ENCODE measurements at regions not wholly inside any gene's neighbourhood (a gene's known extent, or its start where the extent isn't known, plus 50 kb on each side); places are given as distances from the start of the nearest gene placed in this dataset.
"Not testable (repeated sequence)": the region's sequence is repeated elsewhere in the genome, so short reads cannot be mapped to it uniquely, and the experiment has no call there.

DNA sequence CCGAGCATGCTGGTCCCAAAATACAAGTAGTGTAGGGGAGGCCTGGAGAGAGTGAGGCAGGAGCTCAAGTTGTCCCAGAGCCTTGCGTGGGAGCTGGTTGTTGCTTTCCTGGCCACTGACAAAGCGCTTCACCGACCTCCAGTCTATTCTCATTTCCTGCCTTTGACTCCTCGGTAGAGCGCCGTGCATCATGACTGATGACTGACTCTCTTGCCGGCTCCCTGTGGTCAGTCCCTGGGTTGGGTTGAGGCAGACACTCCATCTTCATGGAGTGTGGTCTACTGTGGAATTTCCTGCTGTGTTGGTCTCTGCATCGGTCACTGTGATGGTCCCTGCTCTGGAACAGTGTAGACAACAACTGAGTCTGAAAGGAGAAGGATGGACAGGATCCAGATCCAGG lies 175.1 kb upstream of the S1PR3 start:
- peak; percentile 63 for DNase-seq (ENCODE audit: low read depth)

DNA sequence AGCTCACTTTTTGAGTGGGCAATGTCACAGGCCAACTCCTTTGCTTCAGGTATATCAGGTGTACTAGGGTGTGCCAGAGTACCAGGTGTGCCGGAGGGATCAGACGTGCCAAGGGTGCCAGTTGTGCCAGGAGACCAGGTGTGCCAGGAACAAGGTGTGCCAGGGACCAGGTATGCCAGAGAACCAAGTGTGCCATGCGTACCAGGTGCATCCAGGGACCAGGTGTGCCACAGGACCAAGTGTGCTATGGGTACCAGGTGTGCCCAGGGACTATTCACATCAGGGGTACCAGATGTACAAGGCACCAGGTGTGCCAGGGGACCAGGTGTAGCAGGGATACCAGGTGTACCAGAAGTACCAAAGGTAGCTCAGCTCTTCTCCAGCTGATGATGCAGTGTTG lies 174.7 kb upstream of the S1PR3 start:
- DNase-seq (ENCODE audit: low read depth), result no peak

DNA sequence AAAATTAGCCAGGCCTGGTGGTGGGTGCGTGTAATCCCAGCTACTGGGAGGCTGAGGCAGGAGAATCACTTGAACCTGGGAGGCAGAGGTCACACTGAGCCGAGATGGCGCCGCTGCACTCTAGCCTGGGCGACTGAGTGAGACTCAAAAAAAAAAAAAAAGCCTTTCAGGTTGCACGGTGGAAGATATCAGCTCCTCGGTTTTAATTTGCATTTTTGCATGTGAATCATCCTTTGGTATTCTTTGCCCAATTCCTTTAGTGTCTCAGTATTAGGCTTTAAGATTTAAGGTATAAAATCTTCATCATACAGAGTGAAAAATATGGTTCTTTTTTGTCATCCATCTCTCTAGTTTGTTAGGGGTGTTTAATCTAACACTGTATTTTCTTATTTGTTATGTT lies 173.6 kb upstream of the S1PR3 start:
- no peak for DNase-seq (ENCODE audit: low read depth)

DNA sequence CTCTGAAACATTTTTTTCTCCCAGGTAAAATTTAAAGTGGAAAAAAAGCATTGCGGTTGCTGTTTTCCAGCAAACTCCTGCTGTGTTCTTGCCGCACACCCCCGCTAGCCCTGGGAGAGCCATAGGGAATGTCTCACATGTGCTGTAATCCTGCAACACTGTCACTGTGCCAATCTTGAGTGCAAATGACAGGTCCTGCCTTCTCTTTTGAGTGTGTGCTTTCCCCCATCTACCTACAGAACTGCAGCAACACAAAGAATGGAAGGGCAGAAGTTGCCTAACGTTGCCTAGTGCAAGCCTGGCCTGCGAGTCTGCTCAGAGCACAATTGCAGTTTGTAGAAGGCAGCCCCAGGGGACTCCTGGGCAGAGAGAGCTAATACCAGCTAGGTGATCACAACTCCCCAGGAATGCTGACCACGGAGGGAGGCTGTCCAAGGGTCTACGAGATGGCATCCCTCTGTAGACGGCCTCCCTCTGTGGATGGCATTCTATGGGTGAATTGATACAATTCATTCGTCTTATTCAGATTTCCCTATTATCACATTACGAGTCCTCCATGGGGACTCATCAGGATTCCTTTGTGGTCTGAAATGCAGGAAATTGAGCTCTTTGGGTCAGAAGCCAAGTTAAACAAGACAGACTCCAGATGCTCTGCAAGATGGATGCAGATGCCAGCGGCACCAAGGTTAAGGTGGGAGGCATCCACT lies 172.6 kb upstream of the S1PR3 start:
- DNase-seq (ENCODE audit: low read depth), result peak; percentile 91

DNA sequence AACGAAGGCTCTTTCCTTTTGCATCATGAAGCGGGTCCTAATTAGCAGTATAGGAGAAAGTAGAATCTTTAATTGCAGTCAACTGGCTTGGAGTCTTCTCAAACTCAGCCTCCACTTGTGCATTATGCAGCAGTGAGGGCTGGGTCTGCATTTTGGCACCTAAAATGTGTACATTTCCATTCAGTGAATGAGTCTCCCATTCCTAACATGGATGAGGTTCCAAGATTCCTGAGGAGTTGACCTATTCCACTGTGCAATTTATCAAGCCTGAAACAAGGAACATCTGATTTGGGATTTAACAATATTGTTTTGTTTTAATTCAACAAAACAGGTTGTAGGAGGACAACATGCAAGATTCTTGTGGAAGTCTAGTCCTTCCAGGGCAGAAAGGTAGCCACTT lies 171.8 kb upstream of the S1PR3 start:
- no peak for DNase-seq (ENCODE audit: low read depth)

DNA sequence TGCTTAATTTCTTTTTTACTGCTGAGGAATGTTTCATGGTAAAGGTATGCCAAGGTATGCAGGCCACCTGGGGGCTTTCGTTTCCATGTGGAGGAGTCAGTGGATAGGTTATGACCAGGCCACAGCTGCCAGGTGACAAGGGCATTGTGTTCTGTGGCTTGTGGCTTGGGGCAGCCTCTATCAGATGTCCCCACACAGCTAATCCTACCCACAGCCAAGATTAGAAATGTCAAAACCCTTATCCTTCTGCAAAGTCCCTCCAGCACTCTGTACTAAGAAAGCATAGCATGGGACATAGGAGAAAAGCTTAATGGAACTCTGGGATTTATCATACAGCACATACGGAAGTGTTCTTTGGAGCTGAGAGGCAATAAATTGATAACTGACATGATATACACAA lies 171.2 kb upstream of the S1PR3 start:
- peak; percentile 42 for DNase-seq (ENCODE audit: low read depth)

DNA sequence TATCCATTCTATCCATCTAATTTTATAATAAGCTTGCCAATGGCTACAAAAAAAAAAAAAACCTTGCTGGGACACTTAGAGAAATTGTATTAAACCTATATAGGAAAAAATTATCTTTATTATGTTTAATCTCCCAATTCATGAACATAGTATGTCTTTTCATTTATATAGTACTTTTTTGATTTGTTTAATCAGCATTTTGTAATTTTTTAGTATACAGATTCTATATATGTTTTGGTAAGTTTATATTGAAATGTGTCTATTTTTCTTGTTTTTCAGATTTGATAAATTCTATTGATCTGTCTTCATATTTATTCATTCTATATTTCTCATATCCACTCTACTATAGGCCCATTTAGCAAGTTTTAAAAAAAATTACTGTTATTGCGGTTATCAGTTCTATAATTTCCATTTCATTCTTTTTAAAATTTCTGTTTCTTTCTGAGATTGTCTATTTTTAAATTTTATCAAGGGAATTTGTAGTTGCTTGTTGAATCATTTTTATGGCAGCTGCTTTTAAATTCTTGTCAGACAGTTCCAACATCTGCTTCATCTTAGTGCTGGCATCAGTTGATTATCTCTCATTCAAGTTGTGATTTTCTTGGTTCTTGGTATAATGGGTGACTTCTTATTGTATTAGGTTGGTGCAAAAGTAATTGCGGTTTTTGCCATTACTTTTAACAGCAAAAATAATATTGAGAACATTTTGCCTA lies 170.1 kb upstream of the S1PR3 start:
- DNase-seq (ENCODE audit: low read depth), result no peak

DNA sequence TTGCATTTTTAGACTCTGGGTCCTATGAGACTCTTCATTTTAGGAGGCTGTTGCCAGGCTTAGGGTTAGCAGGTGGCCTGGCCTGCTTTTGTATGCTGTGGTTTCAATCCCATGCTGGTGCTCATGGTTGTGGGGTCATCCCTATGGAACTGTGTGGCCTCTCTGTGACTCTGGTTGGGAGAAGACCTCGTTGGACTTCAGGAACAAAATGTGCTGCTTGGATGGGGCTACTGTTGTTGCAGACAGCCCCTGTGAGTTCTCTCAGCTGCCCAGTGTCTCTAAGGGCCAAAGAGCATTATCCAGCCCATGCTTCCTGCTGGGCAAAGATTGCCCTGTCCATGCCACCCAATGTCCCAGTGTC lies 169.5 kb upstream of the S1PR3 start:
- DNase-seq (ENCODE audit: low read depth), result no peak

DNA sequence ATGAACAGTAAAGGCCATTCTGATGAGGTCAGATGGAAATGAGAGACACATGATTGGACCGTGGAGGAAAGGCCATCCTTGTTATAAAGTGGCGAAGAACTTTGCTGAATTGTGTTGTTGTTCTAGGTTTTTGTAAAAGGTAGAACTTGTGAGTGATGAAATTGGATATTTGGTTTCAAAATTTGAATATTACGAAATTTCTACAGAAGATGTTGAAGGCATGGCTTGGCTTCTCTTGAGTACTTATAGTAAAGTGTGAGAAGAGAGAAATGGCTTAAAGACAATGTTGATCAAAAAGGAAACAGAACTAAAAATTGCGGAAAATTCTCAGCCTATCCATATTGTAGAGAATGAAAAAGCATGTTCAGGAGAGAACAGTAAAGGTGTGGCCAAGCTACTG lies 166.6 kb upstream of the S1PR3 start:
- DNase-seq (ENCODE audit: low read depth), result no peak

DNA sequence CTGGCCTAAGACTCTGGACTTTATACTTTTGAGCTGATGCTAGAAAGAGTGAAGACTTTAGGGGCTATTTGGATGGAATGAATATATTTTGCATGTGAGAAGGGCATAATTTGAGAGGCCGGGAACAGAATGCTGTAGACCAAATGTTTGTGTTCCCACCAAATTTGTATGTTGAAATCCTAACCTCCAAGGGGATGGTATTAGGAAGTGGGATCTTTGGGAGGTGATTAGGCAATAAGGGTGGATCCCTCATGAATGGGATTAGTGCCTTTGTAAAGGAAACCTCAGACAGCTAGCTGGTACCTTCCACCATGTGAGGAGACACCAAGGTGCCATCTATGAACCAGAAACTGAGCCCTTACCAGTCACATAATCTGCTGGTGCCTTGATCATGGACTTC lies 165.1 kb upstream of the S1PR3 start:
- no peak for DNase-seq (ENCODE audit: low read depth)

DNA sequence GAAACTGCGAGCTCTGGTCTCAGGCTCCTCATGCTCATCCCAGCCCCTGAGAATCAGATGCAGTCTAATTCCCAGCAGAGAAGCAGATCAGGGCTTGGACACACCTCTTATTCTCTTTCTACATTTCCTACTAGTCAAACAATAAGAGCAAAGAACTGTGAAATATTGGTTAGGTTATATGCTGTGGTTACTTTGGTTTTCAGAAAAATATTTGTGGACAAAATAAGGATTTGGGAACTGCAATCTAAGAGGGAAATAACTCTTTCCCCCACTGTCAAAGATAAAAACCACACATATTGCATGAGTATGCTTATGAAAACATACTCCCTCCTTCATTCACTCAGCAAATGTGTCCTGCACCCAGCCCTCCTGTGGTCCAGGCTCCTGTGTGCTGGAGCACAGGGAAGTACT lies 164.5 kb upstream of the S1PR3 start:
- peak; percentile 84 for DNase-seq (ENCODE audit: low read depth)

DNA sequence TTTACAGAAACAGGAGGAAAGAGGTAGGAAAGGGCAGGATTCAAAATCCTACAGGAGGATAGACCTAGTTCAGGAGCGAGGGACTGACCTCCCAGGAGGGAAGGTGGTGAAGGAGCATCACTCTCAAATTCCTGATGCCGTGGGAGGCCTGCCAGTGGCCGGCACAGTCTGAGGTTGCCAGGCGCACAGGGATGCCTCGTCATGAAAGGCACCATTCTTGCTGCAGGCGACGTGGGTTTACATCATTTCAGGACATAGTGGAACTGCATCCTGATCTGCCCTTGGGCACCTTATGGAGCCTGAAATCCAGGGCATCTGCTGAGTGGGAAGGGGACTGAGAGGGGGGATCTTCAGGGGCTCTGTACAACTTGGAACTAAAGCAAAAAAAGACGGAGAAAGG lies 163.2 kb upstream of the S1PR3 start:
- DNase-seq (ENCODE audit: low read depth), result no peak

DNA sequence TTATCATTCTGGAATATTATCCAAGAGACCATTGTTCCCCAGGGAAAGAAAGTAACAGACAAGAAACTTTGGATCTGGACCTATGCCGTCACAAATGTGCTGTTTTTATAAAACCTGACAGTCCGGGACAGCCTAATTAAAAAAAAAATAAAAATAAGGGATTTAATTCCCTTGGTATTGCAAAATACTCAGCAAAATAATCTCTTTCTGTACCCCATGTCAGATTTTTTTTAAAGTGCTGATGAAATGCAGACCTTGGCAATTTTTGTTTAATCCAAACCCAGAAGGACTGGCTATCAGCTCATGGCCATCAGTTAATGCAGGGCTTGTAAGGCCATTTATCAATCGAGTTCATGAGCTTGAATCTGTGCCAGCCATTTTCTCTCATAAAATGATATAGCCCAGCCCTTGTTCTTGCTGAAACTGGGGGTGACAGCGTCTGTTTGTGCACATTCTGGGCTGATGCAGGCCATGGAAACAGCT lies 162.7 kb upstream of the S1PR3 start:
- no peak for DNase-seq (ENCODE audit: low read depth)

DNA sequence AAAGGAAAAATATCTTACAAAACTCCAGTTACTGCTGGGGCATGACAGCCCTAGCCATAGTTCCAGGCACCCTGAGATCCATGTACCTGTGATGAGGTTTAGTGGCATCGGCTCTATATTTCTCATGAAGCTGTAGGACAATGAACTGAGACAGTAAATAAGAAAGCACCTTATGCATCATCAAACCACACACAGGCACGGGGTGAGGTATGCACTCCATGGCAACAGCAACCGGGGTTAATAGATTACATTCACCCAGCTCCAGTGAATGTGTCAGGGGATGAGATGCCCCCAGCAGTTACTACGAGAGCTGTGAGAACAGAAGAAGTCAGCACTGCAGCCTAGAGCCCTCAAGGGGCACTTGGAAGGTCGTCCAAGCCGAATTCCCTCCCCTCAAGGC lies 162.0 kb upstream of the S1PR3 start:
- peak; percentile 48 for DNase-seq (ENCODE audit: low read depth)

DNA sequence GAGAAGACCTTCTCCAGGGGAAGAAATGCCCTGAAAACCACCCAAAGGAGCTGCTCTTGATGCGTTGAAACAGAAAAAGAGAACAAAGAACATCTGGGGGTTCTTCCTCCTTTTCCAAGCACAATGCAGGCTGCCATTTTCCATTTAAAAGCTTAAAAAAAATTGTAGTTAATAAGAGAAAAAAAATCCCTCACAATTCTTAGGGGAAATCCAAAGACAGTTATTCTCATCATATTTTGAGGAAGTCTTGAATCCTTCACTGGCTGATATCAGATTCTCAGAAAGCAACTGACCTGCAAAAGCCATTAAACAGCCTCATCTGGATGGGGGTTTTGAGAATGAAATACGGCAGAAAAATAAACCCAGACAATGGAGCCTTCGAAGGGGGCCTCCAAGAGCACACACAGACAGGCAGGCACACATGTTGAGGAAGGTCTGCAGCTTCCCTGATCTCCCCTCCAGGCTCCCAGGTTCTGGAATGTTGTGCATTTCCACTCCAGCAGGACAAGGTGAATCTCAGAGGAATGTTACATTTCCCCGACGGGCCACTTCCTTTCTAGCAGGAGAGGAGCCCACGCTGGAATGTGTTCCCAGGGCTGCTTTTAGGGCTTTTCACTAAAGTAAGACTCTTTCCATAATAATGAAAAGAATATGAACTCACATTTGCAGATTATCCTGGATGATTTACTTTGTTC lies 159.4 kb upstream of the S1PR3 start:
- no peak for DNase-seq (ENCODE audit: low read depth)

DNA sequence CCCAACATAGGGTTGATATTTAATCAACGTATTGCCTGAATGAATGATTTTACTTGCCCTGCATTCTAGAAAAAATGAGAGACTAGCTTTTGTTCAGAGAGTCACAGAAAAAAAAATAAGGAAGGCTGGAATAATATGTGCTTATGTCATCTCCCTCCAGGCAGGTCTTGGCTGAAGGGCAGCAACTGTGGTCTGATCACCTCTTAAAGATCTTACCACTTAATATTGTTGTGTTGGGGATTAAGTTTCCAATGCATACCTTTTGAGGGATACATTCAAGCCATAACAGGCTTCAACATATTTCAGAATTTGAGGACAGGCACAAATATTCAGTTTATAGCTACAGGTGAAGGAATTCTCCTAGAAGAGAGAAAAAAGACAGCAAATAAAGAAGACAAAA lies 157.3 kb upstream of the S1PR3 start:
- no peak for DNase-seq (ENCODE audit: low read depth)

DNA sequence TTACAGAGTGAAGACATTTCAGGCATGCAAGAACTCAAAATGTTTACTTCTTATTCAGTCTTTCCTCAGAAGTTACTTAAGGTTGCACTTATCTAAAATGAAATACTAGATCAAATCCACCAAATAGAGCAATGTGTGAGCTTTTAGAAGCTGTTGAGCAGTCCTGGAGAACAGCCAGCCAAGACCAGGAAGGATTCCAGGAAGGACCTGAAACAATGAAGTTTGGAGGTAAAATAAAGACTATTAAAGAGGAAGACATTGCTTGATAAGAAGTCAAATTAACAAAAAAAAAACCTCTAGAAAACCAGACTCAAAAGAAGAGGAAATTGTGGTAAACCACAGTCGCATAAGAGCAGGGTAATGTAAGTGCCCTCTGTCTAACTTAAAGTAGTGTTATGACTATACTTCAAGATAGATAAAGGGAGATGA lies 156.2 kb upstream of the S1PR3 start:
- DNase-seq (ENCODE audit: low read depth), result peak; percentile 78

DNA sequence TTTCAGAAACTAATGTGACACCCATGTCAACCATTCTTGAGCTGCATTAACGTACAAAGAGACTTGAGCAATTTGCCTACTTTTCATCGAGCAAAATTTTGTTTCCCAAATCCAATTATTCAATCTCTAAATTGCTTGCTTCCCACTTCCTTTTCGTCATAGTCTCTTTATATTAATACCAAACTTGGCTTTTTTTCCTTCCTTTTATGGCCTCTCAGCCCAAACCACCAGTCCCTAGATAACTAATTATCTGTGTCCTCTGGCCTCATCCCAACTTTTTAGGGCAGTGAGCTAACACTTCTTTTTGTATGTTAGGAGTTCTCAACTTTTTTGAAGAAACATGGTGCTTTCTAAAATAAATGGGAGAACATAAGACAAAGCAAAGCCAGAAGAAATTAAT lies 155.5 kb upstream of the S1PR3 start:
- no peak for DNase-seq (ENCODE audit: low read depth)

DNA sequence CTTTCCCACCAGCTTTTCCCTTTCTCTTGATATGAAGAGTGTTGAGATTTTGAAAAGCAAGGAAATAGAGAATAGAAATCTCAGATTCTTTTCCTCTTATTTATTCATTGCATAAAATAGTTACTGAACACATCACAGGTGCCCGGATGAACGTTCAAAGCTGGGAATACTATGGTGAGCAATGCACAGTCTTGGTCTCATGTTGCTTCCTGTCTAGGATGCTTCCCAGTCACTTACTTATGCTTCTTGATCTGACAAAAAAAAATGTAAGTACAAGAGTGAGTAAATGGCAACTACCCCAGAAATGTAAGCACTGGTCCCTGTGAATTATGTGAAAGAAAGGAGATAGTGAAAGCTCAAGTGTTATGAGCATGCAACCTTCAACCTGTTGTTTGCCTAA lies 153.5 kb upstream of the S1PR3 start:
- DNase-seq (ENCODE audit: low read depth), result no peak

DNA sequence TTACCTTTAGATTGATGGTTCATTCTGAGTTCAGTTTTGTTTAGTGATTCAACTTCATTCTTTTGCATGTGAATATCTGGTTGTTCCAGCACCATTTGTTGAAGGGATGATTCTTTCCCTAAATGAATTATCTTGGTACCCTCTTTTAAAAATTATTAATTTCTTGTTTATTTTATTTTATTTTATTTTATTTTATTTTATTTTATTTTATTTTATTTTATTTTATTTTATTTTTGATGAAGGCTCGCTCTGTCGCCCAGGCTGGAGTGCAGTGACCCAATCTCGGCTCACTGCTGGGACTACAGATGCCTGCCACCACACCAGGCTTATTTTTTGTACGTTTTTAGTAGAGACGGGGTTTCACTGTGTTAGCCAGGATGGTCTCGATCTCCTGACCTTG lies 141.4 kb upstream of the S1PR3 start:
- DNase-seq (ENCODE audit: low read depth), result not testable (repeated sequence)

DNA sequence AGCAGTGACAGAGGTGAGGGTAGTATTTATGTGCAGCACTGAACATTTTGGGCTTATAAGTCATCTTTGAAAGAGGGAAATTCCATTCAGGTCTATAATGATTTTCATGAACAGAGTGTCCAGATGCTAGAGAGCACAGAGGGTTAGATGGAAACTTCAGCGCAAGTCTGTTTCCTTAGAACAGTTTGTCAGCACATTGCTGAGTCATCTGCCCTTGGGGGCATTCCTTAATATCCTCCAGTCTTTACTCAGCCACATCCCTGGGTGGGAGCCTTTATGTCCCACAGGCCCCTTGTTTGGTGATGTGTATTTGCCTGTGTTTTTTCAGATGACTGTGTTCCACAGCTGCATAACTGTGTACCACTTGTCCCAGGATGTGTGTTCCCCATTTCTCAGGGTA lies 138.5 kb upstream of the S1PR3 start:
- DNase-seq (ENCODE audit: low read depth), result peak; percentile 93

DNA sequence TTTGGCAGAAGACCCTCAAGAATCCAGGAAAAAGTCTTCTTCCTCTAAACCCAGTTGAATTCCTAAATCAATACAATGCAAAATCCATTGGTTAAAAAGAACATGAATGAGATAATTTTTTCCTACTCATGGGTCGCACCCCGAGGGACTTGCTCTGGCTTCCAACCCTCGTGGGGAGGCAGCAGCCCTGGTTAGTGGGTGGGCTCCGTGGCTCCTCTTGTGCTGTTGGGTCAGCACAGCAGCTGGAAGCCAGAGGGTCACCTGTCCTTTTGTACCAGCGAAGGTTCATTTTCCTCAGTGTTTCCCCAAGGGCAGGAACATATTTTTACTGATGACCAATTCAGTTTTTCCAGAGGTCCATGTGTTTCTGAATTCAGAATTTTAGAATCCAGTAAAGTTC lies 120.6 kb upstream of the S1PR3 start:
- no peak for DNase-seq (ENCODE audit: low read depth)

DNA sequence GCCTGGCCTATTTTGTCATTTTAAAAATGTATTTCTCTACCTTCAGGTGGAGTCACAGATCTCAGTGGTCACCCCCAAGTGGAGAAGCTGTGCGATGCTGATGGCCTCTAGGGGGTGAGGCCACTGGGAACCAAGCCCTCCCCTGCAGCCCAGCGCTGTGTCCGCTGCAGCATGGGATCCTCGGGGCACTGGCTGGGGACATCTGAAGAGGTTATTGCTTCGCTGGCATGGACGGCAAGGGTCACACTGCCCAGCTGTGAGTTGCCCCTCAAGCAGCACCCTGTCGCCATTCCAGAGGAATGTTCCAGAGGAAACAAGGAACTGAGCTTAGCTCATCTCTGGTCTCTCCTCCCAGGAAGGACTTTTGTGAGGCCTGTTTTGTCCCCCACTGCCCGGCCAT lies 119.6 kb upstream of the S1PR3 start:
- no peak for DNase-seq (ENCODE audit: low read depth)
